A673 (cell line): ENCODE measurements at regions not wholly inside any gene's neighbourhood (a gene's known extent, or its start where the extent isn't known, plus 50 kb on each side); places are given as distances from the start of the nearest gene placed in this dataset.

Experiments used
- BruUV-seq: library from RNA; stranded (reverse); fragments of 400-500 nt; replicated peaks from 2 replicates; lab custom pipeline; 2021; lab: Mats Ljungman, UMichigan
- CTCF ChIA-PET: fragments of 300-600 bp; sonication (Branson Sonifier 250); formaldehyde crosslinking; loops from one replicate; lab custom pipeline; 2022; ENCODE audit warnings: antibody characterized with exemption; lab: Charles Lee
- POLR2A ChIA-PET: fragments of 300-600 bp; sonication (Branson Sonifier 250); formaldehyde crosslinking; loops from one replicate; lab custom pipeline; 2022; ENCODE audit warnings: antibody characterized with exemption; ENCODE audit not compliant: low non-redundant PET; lab: Charles Lee
- DNase-seq: peaks from one replicate; pipeline ENCODE4 v3.0.0-alpha.2; 2015; ENCODE audit warnings: low spot score
- H3K27ac ChIP-seq: fragments of 200-600 bp; sonication (generic); 2 replicates; pipeline ENCODE4 v1.5.1; 2016; ENCODE audit warnings: mixed run types, low read depth, mild to moderate bottlenecking, mixed read lengths, antibody characterized with exemption, low read length; ENCODE audit not compliant: poor library complexity, severe bottlenecking
- H3K27me3 ChIP-seq: fragments of 200-600 bp; sonication (generic); replicated peaks from 2 replicates; pipeline ENCODE4 v1.6.1; 2017; ENCODE audit warnings: mixed run types, low read depth, mild to moderate bottlenecking, mixed read lengths, antibody characterized with exemption, low read length; ENCODE audit not compliant: insufficient read depth, poor library complexity
- H3K36me3 ChIP-seq: fragments of 200-600 bp; sonication (generic); 2 replicates; pipeline ENCODE4 v1.6.1; 2016; ENCODE audit warnings: mixed run types, mild to moderate bottlenecking, mixed read lengths, antibody characterized with exemption, low read length; ENCODE audit not compliant: insufficient read depth, poor library complexity, severe bottlenecking
- H3K4me1 ChIP-seq: fragments of 200-600 bp; sonication (generic); 2 replicates; pipeline ENCODE4 v1.6.1; 2017; ENCODE audit warnings: mixed run types, mild to moderate bottlenecking, mixed read lengths, antibody characterized with exemption, low read length; ENCODE audit not compliant: insufficient read depth, poor library complexity, severe bottlenecking
- H3K4me3 ChIP-seq: fragments of 200-600 bp; sonication (generic); 2 replicates; pipeline ENCODE4 v1.5.1; 2016; ENCODE audit warnings: low read depth, mixed run types, mild to moderate bottlenecking, mixed read lengths, low read length; ENCODE audit not compliant: poor library complexity, severe bottlenecking
- H3K9me3 ChIP-seq: fragments of 200-600 bp; sonication (generic); 2 replicates; pipeline ENCODE4 v1.6.1; 2016; ENCODE audit warnings: mixed run types, low read depth, mild to moderate bottlenecking, mixed read lengths, antibody characterized with exemption, low read length; ENCODE audit not compliant: poor library complexity, severe bottlenecking
- EZH2 ChIP-seq: fragments of 200-600 bp; sonication (generic); IDR thresholded peaks from 2 replicates; pipeline ENCODE4 v1.6.1; 2017; ENCODE audit warnings: borderline replicate concordance, low read depth, mild to moderate bottlenecking, mixed read lengths, antibody characterized with exemption, low read length; ENCODE audit not compliant: poor library complexity, severe bottlenecking
- intact Hi-C: fragments of 100-400 bp; cut with micrococcal nuclease; formaldehyde crosslinking; loops from one replicate; pipeline ENCODE4 v1.10.0; 2022; ENCODE audit not compliant: unreplicated experiment
- TF ChIP-seq, protein P1 (sequence below): fragments of 300-800, 200-600 bp; sonication (generic); conservative IDR thresholded peaks from 2 replicates; pipeline ENCODE4 v1.5.1; 2017; ENCODE audit warnings: low read depth, mild to moderate bottlenecking, antibody characterized with exemption, low read length, moderate library complexity, mixed read lengths

DNA sequence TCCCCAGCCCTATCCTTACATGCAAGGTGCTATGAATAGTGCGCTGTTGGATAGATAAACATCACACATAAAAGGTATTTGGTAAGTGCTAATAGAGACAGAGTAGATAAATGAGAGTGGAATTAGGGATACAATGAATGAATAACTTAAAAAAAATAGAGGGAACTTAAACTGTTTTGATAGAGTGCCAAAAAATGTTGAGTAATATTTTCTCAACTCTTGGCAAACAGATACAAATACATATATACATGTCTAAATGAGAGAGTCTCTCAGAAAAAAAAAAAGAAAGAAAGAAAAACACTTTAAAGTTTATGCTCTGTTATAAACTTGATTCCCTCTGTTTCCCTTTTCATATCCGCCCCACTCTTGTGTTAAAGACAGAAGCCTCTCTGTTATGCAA is 667.4 kb downstream of the ROBO2 start:
- Histone ChIP-seq H3K4me1 (no peaks in the 10 kb centered on the region), H3K4me3 (no peak overlapping the region), H3K9me3 (no peaks in the 10 kb centered on the region), H3K27ac (no peak overlapping the region), H3K27me3 (no peaks in the 10 kb centered on the region), H3K36me3 (no peaks in the 10 kb centered on the region)
- DNase-seq, result peak; percentile 2
- CTCF ChIA-PET, result no interaction called here
- POLR2A ChIA-PET, result no interaction called here
- TF ChIP-seq, protein P1, sequence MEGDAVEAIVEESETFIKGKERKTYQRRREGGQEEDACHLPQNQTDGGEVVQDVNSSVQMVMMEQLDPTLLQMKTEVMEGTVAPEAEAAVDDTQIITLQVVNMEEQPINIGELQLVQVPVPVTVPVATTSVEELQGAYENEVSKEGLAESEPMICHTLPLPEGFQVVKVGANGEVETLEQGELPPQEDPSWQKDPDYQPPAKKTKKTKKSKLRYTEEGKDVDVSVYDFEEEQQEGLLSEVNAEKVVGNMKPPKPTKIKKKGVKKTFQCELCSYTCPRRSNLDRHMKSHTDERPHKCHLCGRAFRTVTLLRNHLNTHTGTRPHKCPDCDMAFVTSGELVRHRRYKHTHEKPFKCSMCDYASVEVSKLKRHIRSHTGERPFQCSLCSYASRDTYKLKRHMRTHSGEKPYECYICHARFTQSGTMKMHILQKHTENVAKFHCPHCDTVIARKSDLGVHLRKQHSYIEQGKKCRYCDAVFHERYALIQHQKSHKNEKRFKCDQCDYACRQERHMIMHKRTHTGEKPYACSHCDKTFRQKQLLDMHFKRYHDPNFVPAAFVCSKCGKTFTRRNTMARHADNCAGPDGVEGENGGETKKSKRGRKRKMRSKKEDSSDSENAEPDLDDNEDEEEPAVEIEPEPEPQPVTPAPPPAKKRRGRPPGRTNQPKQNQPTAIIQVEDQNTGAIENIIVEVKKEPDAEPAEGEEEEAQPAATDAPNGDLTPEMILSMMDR, result no peak
- TF ChIP-seq EZH2, result no peak
- intact Hi-C loops, result no loop called here
- BruUV-seq, result no TSS peak

DNA sequence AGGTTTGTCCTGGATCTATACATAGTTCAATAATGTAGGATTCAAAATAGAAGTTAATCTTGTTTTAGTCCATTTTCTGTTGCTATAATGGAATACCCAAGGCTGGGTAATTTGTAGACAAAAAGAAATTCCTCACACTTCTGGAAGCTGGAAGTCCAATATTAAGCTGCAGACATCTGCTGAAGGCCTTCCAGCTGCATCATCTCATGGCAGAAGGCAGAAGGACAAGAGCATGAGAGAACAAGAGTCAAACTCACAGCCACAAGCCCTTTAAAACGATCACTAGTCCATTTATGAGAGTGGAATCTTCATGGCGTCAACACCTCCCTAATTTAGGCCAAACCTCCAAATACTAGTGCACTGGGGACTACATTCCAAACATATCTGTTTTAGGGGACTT is 669.3 kb downstream of the ROBO2 start:
- no peaks in the 10 kb centered on the region for H3K9me3 ChIP-seq
- DNase-seq, result no peak
- intact Hi-C loops, result no loop called here
- H3K4me3 ChIP-seq, result no peak overlapping the region
- no peaks in the 10 kb centered on the region for H3K4me1 ChIP-seq
- no peaks in the 10 kb centered on the region for H3K36me3 ChIP-seq
- TF ChIP-seq, protein P1, result no peak
- H3K27me3 ChIP-seq, result no peaks in the 10 kb centered on the region
- BruUV-seq, result no TSS peak
- ChIA-PET POLR2A (interaction anchor here (0.6 kb wide), 1 partner anchor 56 kb away, joined by 3 read pairs; no protein-coding TSS in a partner anchor), CTCF (no interaction called here)
- no peak overlapping the region for H3K27ac ChIP-seq

DNA sequence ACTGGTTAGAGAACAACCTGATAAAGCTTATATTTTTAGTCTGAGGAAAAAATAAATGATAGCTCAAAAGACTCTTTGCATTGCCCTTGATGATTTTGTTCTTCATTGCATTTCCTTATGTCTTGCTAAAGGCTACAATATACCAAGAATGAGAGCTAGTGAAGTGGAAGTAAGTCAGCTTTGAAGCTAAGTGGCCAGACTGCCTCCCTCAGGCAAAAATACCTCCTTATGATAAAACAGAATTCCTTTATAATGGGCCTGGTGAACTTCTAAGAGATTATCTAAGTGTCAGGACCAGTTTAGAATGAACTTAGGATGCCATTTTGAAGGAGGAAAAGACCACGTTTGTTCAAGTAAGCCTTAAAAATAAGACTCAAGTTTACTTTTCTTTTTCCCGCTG is 678.4 kb downstream of the ROBO2 start:
- no peaks in the 10 kb centered on the region for H3K9me3 ChIP-seq
- no peak for TF ChIP-seq EZH2
- TF ChIP-seq, protein P1, result no peak
- H3K27me3 ChIP-seq, result no peaks in the 10 kb centered on the region
- ChIA-PET CTCF (no interaction called here), POLR2A (no interaction called here)
- H3K4me3 ChIP-seq, result no peak overlapping the region
- intact Hi-C loops, result no loop called here
- H3K4me1 ChIP-seq, result no peaks in the 10 kb centered on the region
- H3K36me3 ChIP-seq, result no peaks in the 10 kb centered on the region
- DNase-seq, result no peak
- BruUV-seq, result no TSS peak
- H3K27ac ChIP-seq, result no peak overlapping the region
